H54 (cell line): ENCODE measurements at regions not wholly inside any gene's neighbourhood (a gene's known extent, or its start where the extent isn't known, plus 50 kb on each side); places are given as distances from the start of the nearest gene placed in this dataset.
A peak's percentile ranks its signal among the peaks of the same experiment; 100 is the strongest.

ENCODE experiments used
- DNase-seq: peaks from one replicate; pipeline ENCODE4 v3.0.0; 2011; ENCODE audit warnings: low spot score, mixed read lengths; ENCODE audit not compliant: insufficient read length
- FAIRE-seq: peaks from 3 replicates; lab custom pipeline; 2011; peaks lifted over from hg19 to GRCh38; lab: Jason Lieb, UNC
- POLR2A ChIP-seq: IDR thresholded peaks from 2 replicates; pipeline ENCODE4 v1.6.1; 2011; ENCODE audit warnings: low read depth, mild to moderate bottlenecking, low read length

- DNase-seq = no peak
- no peak for TF ChIP-seq POLR2A
- FAIRE-seq = no peak
These were observed 49.9 kb upstream of the ATP2B2 start for GRCh38 chr3:10555263-10555662.

DNA sequence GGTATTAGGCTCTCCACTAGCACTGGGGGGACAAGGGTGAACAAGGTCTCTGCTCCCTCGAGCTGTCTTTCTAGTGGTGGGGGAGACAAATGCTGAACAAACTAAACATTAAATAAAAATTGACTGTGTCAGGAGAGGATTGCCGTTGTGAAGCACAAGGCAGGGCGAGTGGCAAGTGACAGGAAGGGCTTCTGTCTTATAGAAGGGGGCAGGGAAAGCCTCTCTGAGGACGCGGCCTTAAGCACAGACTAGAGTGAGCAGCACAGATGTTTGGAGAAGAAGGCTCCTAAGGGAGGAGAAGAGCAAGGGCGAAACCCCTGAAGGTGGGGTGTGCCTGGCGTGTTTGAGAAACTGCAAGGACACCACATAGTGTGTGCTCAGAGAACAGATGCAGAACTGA, 50.9 kb upstream of the ATP2B2 start:
- FAIRE-seq (no peak), DNase-seq (no peak)
- TF ChIP-seq POLR2A = no peak

GRCh38 chr3:10557250-10557649, 51.9 kb upstream of the ATP2B2 start:
- FAIRE-seq (no peak), DNase-seq (no peak)
- TF ChIP-seq POLR2A = no peak

- DNase-seq (peak; percentile 81), FAIRE-seq (peak; percentile 57)
- no peak for TF ChIP-seq POLR2A
These were observed 52.5 kb upstream of the ATP2B2 start for GRCh38 chr3:10557781-10558373.

- no peak for DNase-seq
- TF ChIP-seq POLR2A = no peak
- no peak for FAIRE-seq
These were observed 53.4 kb upstream of the ATP2B2 start for GRCh38 chr3:10558736-10559135.

DNA sequence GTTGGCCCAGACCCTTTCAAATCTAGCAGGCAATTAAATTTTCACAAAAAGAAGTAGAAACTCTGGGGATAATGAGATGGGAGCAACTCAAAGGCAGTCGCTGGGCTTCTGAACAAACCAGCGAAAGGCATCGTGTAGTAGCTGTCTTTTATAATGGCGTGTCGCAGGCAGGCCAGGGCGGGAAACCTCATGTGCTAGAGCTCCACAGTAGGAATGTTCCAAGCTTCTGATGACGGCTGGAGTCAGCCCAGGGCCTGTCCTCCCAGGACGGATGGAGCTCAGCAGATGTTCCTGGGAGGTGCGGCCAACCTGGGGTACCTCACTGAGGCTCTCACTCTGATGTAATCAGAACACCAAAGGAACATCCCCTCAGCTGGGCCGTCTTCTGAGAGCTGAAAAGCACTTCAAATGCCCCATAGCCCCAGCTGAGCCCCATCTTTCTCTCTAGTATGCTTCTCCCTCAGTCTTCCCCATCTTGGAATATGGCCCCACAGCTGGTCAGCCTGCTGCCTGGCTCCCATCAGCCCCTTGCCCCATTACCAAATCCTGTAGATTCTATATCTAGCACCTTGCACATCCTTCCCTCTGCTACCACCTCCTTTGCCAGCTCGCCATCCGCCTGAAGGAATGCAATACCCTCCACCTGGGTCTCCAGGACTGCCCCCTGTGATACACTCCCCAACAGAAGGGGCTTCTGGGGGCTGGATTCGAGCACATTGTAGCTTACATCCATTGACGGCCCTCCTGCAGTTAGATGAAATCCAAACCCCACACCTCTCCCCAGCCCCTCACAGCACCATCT, 54.9 kb upstream of the ATP2B2 start:
- DNase-seq (no peak), FAIRE-seq (no peak)
- no peak for TF ChIP-seq POLR2A

GRCh38 chr3:10561162-10561945, 56.0 kb upstream of the ATP2B2 start:
- TF ChIP-seq POLR2A = no peak
- FAIRE-seq = no peak
- no peak for DNase-seq

- DNase-seq (no peak), FAIRE-seq (no peak)
- no peak for TF ChIP-seq POLR2A
These were observed 56.7 kb upstream of the ATP2B2 start for GRCh38 chr3:10561946-10562560.

DNA sequence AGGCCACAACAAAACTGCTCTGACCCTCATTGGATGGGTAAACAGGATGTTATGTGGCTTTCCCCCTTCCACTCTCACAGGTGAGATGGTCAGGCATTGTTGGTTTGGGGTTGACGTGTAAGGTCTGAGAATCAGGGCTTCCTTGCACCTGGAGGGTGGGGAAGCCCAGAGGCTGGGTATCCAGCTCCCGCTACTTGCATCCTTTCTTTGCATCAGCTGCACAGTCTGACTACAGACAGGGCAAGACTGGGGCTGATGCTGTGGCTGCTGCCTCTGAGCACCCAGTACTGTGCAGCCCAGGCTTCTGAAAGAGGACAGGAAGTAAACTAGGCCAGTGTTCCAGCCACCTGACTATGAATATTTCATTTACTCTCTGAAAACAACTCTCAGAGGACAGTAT, 58.0 kb upstream of the ATP2B2 start:
- TF ChIP-seq POLR2A = no peak

DNA sequence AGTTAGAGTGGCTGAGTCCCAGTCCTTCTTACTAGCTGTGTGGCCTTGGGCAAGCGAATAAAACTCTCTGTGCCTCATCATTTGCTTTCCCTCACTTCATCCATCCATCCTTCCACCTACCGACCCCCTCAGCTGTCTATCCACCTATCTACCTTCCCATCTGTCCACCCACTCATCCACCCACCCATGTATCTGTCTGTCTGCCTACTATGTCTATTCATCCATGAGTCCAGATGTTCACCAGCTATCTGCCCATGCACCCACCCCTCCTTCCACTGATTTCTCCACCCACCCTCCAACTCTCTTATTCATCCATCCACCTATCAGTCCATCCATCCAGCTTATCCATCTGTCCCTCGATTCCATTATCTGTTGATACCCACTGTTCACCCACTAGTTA, 60.4 kb upstream of the ATP2B2 start:
- TF ChIP-seq POLR2A = no peak
- DNase-seq (no peak), FAIRE-seq (no peak)

More for the DNA sequence above, 58.0 kb upstream of the ATP2B2 start:
- DNase-seq (no peak), FAIRE-seq (no peak)

GRCh38 chr3:10566451-10566850, 61.1 kb upstream of the ATP2B2 start:
- DNase-seq = no peak
- FAIRE-seq = no peak
- no peak for TF ChIP-seq POLR2A

GRCh38 chr3:10568549-10568948, 63.2 kb upstream of the ATP2B2 start:
- DNase-seq (no peak), FAIRE-seq (no peak)

GRCh38 chr3:10570196-10570946, 65.0 kb upstream of the ATP2B2 start:
- no peak for TF ChIP-seq POLR2A
- DNase-seq = no peak
- FAIRE-seq = no peak

More at GRCh38 chr3:10568549-10568948, 63.2 kb upstream of the ATP2B2 start:
- no peak for TF ChIP-seq POLR2A
